HG03469 (cell line): ENCODE measurements at regions not wholly inside any gene's neighbourhood (a gene's known extent, or its start where the extent isn't known, plus 50 kb on each side); places are given as distances from the start of the nearest gene placed in this dataset.

Experiments
- ATAC-seq: cut with Tn5 transposase; IDR thresholded peaks from one replicate; pipeline ENCODE4 v1.9.1; 2021; ENCODE audit warnings: mild to moderate bottlenecking, moderate library complexity, moderate number of reproducible peaks; ENCODE audit not compliant: unreplicated experiment

GRCh38 chr3:28792604-28793003, 444.0 kb upstream of the AZI2 start:
- no peak for ATAC-seq

- no peak for ATAC-seq
These were observed 450.5 kb upstream of the AZI2 start for GRCh38 chr3:28799084-28799483.

GRCh38 chr3:28800203-28800602, 451.6 kb upstream of the AZI2 start:
- ATAC-seq, result no peak

- no peak for ATAC-seq
These were observed 459.4 kb upstream of the AZI2 start for GRCh38 chr3:28808068-28808467.

- ATAC-seq, result no peak
These were observed 464.9 kb upstream of the RBMS3 start for GRCh38 chr3:28816017-28816416.

GRCh38 chr3:28824316-28824715, 456.6 kb upstream of the RBMS3 start:
- ATAC-seq, result no peak

GRCh38 chr3:28826840-28827239, 454.0 kb upstream of the RBMS3 start:
- no peak for ATAC-seq

- no peak for ATAC-seq
These were observed 445.6 kb upstream of the RBMS3 start for GRCh38 chr3:28835249-28835648.

- ATAC-seq, result no peak
These were observed 445.1 kb upstream of the RBMS3 start for GRCh38 chr3:28835751-28836150.

- no peak for ATAC-seq
These were observed 444.7 kb upstream of the RBMS3 start for GRCh38 chr3:28836199-28836598.

GRCh38 chr3:28840976-28841376, 439.9 kb upstream of the RBMS3 start:
- ATAC-seq, result peak; percentile 91

GRCh38 chr3:28841441-28841840, 439.4 kb upstream of the RBMS3 start:
- ATAC-seq, result peak; percentile 14

GRCh38 chr3:28844298-28845005, 436.4 kb upstream of the RBMS3 start:
- no peak for ATAC-seq

GRCh38 chr3:28845006-28845324, 435.9 kb upstream of the RBMS3 start:
- no peak for ATAC-seq

GRCh38 chr3:28846971-28847478, 433.8 kb upstream of the RBMS3 start:
- no peak for ATAC-seq

- no peak for ATAC-seq
These were observed 433.1 kb upstream of the RBMS3 start for GRCh38 chr3:28847736-28848135.

GRCh38 chr3:28850186-28850585, 430.7 kb upstream of the RBMS3 start:
- ATAC-seq, result no peak

GRCh38 chr3:28853830-28854229, 427.0 kb upstream of the RBMS3 start:
- ATAC-seq, result no peak

GRCh38 chr3:28856796-28857195, 424.1 kb upstream of the RBMS3 start:
- no peak for ATAC-seq

- ATAC-seq, result no peak
These were observed 421.0 kb upstream of the RBMS3 start for GRCh38 chr3:28859897-28860296.

- no peak for ATAC-seq
These were observed 420.6 kb upstream of the RBMS3 start for GRCh38 chr3:28860307-28860706.

- ATAC-seq, result no peak
These were observed 417.7 kb upstream of the RBMS3 start for GRCh38 chr3:28863186-28863585.

- ATAC-seq, result no peak
These were observed 413.0 kb upstream of the RBMS3 start for GRCh38 chr3:28867836-28868235.
